Nucleus accumbens (tissue), 56 donors: ENCODE measurements at regions not wholly inside any gene's neighbourhood (a gene's known extent, or its start where the extent isn't known, plus 50 kb on each side); places are given as distances from the start of the nearest gene placed in this dataset.

Source experiments
- DNase-seq, 56 donors: peaks; one replicate each; lab custom pipeline; 2025; lab: John Stamatoyannopoulos, UW

GRCh38 chr6:1096967-1097765, 214.7 kb upstream of the FOXQ1 start:
- DNase-seq = no peak

- DNase-seq = no peak
Observed at GRCh38 chr6:1094306-1094705, 217.6 kb upstream of the FOXQ1 start.

- no peak for DNase-seq
Observed at GRCh38 chr6:1091900-1092299, 220.0 kb upstream of the FOXQ1 start.

GRCh38 chr6:1089859-1090258, 222.0 kb upstream of the FOXQ1 start:
- no peak for DNase-seq

- DNase-seq = no peak
Observed at GRCh38 chr6:1088492-1089001, 223.4 kb upstream of the FOXQ1 start.

- DNase-seq = no peak
Observed at GRCh38 chr6:1087154-1087843, 224.6 kb upstream of the FOXQ1 start.

- DNase-seq = no peak
Observed at GRCh38 chr6:1086446-1087153, 225.3 kb upstream of the FOXQ1 start.

- DNase-seq = no peak
Observed at GRCh38 chr6:1082285-1082935, 229.5 kb upstream of the FOXQ1 start.

GRCh38 chr6:1081551-1082284, 230.2 kb upstream of the FOXQ1 start:
- no peak for DNase-seq

GRCh38 chr6:1080453-1081337, 231.2 kb upstream of the FOXQ1 start:
- DNase-seq = no peak

GRCh38 chr6:1079525-1079924, 232.4 kb upstream of the FOXQ1 start:
- no peak for DNase-seq

- no peak for DNase-seq
Observed at GRCh38 chr6:1077478-1078416, 234.2 kb upstream of the FOXQ1 start.

- no peak for DNase-seq
Observed at GRCh38 chr6:1076531-1077459, 235.1 kb upstream of the FOXQ1 start.

GRCh38 chr6:1075880-1076279, 236.0 kb upstream of the FOXQ1 start:
- no peak for DNase-seq

GRCh38 chr6:1075444-1075843, 236.5 kb upstream of the FOXQ1 start:
- no peak for DNase-seq

GRCh38 chr6:1070085-1070521, 241.8 kb upstream of the FOXQ1 start:
- DNase-seq = no peak

GRCh38 chr6:1068905-1069304, 243.0 kb upstream of the FOXQ1 start:
- DNase-seq = no peak
